ENCODE measurements at regions not wholly inside any gene's neighbourhood (a gene's known extent, or its start where the extent isn't known, plus 50 kb on each side); places are given as distances from the start of the nearest gene placed in this dataset.
A peak's percentile ranks its signal among the peaks of the same experiment; 100 is the strongest.
"Not testable (repeated sequence)": the region's sequence is repeated elsewhere in the genome, so short reads cannot be mapped to it uniquely, and the experiment has no call there.

GRCh38 chr13:103884101-103884723, 818.0 kb upstream of the SLC10A2 start:
- no peak for DNase-seq

- no peak for DNase-seq
These were observed 817.5 kb upstream of the SLC10A2 start for GRCh38 chr13:103883698-103884097.

DNA sequence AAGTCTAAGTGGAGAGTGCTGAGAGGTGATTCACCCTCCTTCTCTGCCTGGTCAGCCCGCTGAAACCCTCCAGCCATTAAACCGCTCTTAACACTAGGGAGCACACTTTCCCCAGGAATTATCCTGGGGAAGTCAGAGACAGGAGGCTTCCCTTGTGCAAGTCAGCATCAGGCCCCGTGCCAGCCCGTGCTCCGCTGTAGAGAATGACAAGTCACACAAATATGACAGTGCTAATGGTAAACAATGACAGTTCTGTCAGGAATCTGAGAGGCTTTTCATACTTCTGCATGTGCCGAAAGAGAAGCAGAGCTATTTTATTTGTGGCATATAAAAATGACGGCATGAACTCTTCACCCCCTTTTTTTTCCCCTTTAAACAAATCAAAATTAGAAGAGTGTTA, 816.9 kb upstream of the SLC10A2 start:
- DNase-seq, result peak; percentile 89

DNA sequence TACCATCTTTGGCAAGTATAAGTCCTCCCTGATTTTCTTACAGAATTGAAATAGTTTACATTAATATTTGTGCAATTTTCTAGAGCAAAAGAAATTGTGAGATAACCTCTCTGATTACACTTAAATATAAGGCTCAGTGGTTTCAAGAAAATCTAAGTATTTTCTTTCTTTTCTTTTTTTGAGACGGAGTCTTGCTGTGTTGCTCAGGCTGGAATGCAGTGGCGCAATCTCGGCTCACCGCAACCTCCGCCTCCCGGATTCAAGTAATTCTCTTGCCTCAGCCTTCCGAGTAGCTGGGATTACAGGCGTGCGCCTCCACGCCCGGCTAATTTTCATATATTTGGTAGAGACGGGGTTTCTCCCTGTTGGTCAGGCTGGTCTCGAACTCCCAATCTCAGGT, 813.9 kb upstream of the SLC10A2 start:
- DNase-seq, result not testable (repeated sequence)

DNA sequence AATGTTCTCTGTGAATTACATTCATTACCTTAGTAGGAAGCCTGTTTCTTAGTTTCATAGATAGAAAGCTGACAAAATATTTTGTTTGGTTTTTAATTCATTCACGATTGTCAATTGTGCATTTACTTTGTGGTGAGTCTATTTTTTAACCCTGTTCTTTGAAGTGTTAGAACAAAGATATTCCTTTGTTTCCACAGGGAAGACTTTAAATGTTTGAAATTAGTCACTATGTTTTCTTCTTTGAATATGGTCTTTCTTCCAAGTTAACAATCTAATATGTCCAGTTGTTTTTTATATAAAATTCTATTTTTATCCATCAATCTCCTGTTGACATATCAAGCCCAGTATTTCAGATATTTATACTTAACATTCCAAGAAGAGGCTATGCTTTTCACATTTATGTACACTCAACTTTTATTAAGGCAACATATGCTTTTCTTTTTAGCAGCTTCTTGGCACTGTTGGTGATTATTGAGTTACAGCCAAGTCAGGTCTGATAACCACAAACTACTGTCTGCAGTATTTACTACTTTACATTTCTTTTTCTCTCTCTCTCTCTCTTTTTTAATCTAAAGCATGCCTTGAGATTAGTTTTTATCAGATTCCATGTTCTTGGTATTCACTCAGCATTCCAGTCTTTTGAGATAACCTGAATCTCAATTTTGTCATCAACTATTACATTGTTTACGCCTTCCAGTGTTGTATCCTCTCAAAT, 812.8 kb upstream of the SLC10A2 start:
- DNase-seq, result peak; percentile 64

DNA sequence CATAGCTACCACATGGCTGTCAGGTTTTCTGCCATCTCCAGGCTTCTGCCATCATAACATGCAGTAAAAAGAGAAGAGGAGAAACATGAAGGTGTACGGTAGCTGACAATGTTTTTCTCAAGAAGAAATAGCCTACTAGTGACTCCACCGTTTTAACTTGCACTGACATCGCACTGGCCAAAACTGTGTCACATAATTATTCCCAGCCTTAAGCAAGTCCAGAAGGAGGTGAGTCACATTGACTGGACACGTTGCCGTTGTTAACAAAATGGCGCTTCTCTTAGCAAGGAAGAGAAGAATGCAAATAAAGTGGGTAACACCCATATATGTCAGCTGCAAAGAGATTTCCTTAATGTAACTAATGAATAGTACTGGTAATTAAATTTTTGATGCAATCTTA, 810.4 kb upstream of the SLC10A2 start:
- no peak for DNase-seq

- DNase-seq, result no peak
These were observed 807.5 kb upstream of the SLC10A2 start for GRCh38 chr13:103873725-103874124.

GRCh38 chr13:103866048-103866447, 799.8 kb upstream of the SLC10A2 start:
- no peak for DNase-seq

DNA sequence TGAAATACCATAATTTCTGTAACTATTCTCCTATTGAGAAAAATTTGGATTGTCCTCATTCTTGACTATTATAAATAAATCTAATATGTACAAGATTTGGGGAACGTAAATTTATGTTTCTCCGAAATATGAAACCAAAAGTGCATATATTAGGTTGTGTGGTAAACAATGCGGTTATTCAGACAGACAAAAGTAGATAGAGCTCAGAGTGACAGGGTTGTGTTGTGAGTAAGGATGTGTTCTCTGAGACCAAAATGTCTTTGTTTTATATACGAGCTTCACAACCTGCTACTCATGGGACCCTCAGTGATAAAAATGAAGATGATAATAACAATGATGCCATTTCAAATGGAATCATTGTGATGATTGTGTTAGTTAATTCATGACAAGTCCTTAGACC, 796.3 kb upstream of the SLC10A2 start:
- no peak for DNase-seq

DNA sequence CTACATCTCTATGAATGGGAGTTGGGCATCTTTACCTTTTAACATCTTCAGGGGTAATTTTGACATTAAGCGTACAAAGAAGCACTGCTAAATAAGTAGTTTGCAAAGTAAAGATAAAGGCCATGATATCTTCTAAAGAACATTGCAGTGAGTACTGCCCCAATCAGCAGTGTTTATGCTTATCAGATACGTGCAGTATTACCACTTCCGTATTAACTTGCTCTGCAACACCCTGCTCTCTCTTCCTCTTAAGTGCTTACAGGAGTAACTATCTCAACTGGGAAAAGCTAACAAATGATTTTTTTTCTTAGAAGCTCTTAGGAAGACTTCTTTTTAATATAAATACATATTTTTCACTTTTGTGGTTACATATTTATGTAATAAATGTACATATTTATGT, 793.7 kb upstream of the SLC10A2 start:
- no peak for DNase-seq

GRCh38 chr13:103852036-103852435, 785.8 kb upstream of the SLC10A2 start:
- no peak for DNase-seq

DNA sequence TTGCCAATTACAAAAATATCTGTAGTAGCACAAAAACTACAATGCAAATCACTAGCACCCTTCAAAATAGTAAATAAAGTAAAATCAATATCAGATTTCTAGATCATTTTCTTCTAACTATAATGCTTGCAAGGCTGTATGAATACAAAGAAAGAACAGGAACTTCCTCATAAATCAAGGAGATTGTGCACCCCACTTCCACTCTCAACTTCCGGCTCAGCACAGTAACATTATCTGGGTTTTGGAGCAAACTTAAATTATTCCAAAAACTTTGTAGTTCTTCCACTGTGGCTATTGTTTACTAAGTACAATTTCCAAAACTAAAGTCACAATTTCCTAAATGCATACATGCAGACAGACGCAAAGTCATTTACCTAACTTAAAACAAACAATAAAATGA, 778.3 kb upstream of the SLC10A2 start:
- no peak for DNase-seq

DNA sequence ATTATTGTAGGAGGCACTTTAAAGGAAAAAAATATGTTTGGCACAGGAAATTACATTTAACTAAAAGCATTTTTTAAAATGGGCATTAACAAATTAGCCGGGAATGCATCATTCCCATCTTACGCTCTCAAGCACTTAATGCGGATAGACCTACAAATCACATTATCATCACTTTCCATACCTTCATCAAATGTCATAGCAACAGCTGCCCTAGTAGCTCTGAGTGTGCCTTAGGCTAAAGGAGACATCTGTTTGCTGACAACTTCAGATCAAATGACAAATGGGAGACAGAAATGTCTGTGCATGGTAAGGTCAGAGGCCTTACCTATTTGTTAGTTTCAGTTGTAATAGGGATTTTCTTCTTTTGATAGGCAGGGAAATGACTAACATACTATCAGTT, 773.2 kb upstream of the SLC10A2 start:
- DNase-seq, result peak; percentile 8

GRCh38 chr13:103835052-103835451, 768.8 kb upstream of the SLC10A2 start:
- DNase-seq, result no peak

DNA sequence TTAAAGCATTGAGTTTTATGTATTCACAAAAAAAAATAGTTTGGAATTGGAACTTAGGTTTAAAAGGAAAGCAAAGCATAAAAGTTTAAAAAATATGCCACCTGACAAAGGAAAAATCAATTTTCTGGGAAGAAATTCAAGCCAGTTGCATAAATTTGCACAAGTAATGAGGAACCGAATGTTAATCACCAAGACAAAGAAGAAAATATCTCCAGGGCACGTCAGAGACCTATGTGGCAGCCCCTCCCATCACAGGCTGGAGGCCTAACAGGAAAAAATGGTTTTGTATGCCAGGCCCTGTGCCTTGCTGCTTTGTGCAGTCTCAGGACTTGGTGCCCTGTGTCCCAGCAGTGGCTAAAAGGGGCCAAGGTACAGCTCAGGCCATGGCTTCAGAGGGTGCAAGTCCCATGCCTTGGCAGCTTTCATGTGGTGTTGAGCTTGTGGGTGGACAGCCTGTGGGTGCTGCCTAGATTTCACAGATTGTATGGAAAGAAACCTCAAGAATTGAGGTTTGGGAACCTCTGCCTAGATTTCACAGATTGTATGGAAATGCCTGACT, 767.2 kb upstream of the SLC10A2 start:
- no peak for DNase-seq

- DNase-seq, result peak; percentile 14
These were observed 749.4 kb upstream of the SLC10A2 start for GRCh38 chr13:103815619-103816018.

DNA sequence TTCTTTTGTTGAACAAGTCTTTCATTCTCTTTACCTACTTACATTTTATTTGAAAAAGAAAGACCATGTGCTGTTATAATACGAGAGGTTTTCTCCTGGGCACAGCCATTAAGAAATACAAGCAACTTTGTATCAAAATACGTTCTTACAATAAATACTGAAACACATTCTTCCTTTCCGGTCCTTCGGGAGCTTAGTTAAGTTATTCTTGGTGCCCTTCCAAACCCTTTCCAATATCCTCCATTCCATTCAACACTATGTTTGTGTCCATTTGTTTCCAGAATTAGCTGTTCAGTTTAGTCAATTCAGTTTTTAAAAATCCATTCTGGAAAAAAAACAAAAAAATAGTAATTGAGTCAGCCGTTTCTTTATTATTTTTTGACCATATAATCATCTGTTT, 746.8 kb upstream of the SLC10A2 start:
- no peak for DNase-seq

DNA sequence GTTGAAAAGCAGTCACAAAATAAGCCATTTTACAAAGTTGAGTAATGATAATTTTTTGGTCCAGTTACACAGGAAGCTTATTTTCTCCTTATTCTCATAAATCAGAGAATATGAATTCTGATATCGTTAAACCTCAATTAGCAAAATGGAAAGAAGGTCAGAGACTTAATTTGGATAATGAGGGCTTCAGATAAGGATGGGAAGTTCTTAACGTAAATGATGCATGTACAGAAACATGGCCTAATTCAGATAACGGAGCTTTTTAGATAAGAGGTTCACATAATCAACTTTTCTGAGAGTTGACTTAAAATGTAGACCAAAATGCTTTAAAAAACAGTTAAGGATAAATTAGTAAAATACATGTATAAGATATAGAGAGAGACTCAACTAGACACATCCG, 746.3 kb upstream of the SLC10A2 start:
- no peak for DNase-seq

GRCh38 chr13:103810026-103810425, 743.8 kb upstream of the SLC10A2 start:
- DNase-seq, result no peak

DNA sequence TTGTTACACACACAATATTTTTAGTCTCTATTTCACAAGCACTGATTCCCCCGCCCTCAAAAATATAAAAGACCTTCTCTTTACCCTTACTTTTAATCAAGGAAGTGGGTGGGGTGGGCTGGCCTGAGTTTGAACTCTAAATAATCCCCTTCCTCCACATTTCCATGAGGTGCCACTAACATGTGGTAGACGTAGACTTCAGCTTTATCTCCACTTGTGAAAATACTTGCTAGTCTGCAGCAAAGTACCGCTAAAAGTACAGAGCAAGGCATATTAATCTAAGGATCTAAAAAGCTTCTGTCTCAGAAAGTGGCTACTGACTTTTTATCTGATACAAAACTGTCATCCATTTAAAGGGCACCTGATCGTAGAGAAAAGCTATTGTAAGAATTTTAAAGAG, 739.6 kb upstream of the SLC10A2 start:
- no peak for DNase-seq

GRCh38 chr13:103803349-103803748, 737.1 kb upstream of the SLC10A2 start:
- DNase-seq, result no peak

DNA sequence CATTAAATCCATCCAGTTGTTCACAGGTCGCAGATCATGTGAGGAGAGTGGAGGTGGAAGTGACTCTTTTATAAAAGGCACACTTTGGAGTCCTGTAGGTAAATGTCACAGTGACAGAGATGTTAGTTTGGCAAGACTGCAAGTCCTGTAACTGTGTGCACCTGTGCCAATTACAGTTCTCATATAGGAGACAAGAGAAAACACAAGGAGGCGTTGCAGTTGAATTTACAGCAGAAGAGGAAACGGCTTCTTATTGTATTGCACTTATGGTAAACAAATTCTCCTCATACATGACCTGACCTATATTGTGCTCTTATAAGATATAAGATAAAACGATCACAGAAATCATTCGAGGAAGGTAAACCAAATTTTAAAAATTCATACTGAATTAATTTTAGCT, 732.8 kb upstream of the SLC10A2 start:
- no peak for DNase-seq

DNA sequence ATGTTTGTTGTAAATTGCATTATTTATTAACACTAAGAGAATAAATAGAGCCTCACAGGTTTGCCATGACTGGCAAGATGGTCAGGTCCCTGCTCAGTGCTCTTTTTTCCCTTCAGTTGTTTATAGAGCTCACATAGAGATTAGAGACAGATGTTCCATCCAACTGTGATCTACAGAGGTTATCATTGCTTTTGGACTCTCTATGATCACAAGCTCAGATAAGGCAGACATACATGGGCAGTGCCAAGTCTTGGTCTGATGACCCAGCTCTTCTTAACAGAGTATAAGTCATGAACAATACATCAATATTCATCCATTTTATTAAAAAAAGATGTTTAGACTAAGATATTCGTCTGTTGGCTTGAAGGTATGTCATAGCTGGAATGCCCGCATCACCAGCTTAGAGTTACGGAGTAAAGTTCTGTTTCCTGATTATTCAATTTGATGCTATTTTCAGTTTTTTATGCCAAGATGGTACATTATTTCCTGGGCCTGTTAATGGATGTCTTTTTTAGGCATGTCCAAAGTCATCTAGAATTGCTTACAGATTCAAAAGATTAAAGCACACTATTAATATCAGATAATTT, 729.8 kb upstream of the SLC10A2 start:
- DNase-seq, result no peak

DNA sequence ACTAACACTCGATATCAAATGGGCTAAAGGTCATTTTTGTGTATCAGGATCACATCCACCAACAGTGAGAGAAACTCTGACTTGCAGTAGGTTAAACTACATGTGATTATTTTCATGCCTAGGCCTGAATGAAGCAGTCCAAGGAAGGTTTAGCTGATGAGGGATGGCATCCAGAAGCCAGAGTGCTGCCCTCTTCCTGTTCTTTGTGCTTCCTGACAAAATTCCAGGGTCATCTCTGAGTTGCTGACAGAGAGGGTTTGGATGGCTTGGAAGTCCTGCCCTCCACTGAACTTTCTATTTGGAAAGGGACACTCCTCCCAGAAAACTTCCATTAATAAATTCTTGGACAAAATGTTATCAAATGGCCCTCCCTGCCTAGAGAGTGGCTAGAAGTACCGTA, 728.3 kb upstream of the SLC10A2 start:
- no peak for DNase-seq
